Osteocyte (in vitro differentiated cells): ENCODE measurements at regions not wholly inside any gene's neighbourhood (a gene's known extent, or its start where the extent isn't known, plus 50 kb on each side); places are given as distances from the start of the nearest gene placed in this dataset.

Experiments
- DNase-seq: peaks from one replicate; pipeline ENCODE4 v3.0.0; 2021; ENCODE audit warnings: mixed read lengths; ENCODE audit not compliant: unreplicated experiment; ENCODE audit errors: extremely low spot score
- H3K27ac Mint-ChIP-seq: one replicate; pipeline ENCODE4 v1.8.0; 2021; ENCODE audit warnings: mild to moderate bottlenecking, mixed read lengths; ENCODE audit not compliant: unreplicated experiment
- H3K27me3 Mint-ChIP-seq: one replicate; pipeline ENCODE4 v1.8.0; 2021; ENCODE audit warnings: mixed read lengths; ENCODE audit not compliant: unreplicated experiment
- H3K36me3 Mint-ChIP-seq: one replicate; pipeline ENCODE4 v1.8.0; 2021; ENCODE audit warnings: mixed read lengths; ENCODE audit not compliant: unreplicated experiment
- H3K4me1 Mint-ChIP-seq: one replicate; pipeline ENCODE4 v1.8.0; 2021; ENCODE audit warnings: mixed read lengths; ENCODE audit not compliant: unreplicated experiment
- H3K4me3 Mint-ChIP-seq: one replicate; pipeline ENCODE4 v1.8.0; 2021; ENCODE audit warnings: mild to moderate bottlenecking, moderate library complexity, mixed read lengths; ENCODE audit not compliant: unreplicated experiment
- H3K9me3 Mint-ChIP-seq: one replicate; pipeline ENCODE4 v1.8.0; 2021; ENCODE audit warnings: mixed read lengths; ENCODE audit not compliant: unreplicated experiment
- CTCF ChIP-seq: fragments of 200-600 bp; sonication (generic); IDR thresholded peaks from 2 replicates; pipeline ENCODE4 v1.5.0; 2021; ENCODE audit warnings: antibody characterized with exemption, mild to moderate bottlenecking, moderate library complexity

DNA sequence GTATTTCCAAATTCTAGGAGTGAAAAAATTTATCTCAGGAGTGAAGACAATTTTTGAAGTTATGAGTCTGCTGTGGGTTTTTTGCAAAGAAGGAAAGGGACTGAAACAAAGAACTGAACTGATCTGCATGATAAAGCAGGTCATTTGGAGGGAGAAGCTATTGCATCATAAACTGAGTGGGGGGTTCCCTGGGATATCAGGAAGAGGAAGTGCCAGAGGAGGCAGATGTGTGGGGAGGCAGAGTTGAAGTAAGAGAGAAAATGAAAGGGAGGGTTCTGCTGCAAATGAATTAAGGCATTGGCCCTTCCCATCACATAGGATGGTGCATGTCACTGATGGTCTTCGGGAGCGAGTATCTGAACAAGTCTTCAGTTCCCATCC lies 379.2 kb downstream of the VPS13C start:
- no peak overlapping the region for H3K4me3 Mint-ChIP-seq
- H3K27ac Mint-ChIP-seq = no peak overlapping the region
- H3K4me1 Mint-ChIP-seq = no peaks in the 10 kb centered on the region

DNA sequence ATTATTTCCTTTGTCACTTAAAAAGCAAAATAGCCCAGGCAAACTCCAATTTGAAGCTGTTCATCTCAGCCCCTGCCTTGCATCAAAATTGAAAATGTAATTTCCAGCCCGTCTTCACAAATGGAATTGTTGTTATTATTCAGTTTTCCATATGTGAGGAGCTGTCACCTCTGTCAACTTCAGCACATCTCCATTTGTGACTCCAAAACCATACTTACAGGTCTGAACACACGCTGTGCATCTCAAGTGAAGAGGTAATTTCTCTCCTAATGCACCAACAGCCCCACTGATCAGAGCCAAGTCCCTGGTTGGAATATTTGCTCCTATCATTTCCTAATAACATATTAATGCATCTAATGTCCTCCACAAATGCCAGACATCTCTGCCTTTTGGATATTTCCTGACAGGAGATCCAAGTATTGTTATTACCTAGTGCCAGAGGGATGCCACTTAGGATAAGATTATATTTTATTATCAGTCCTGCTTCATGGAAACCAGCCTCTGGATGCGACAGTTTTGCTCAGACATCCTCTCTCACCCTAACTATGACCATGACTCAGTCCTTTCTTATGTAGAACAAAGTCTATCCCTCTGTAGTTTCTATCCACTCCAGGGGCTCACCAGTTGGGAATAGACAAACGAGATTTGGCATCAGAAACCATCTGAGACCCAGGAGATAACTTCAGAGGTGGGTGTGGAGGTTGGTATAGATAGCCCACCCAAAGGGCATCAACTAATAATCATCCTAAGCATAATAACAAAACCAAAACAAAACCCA lies 379.8 kb downstream of the VPS13C start:
- Mint-ChIP-seq H3K27ac (no peak overlapping the region), H3K36me3 (no peaks in the 10 kb centered on the region), H3K9me3 (peaks cover 3% of the 10 kb centered on the region), H3K4me1 (no peaks in the 10 kb centered on the region), H3K27me3 (peaks cover 11% of the 10 kb centered on the region), H3K4me3 (no peak overlapping the region)
- no peak for TF ChIP-seq CTCF
- no peak for DNase-seq

More for the DNA sequence above, 379.2 kb downstream of the VPS13C start:
- Mint-ChIP-seq H3K27me3 (peaks cover 14% of the 10 kb centered on the region), H3K9me3 (no peaks in the 10 kb centered on the region), H3K36me3 (no peaks in the 10 kb centered on the region)
- no peak for DNase-seq
- no peak for TF ChIP-seq CTCF

DNA sequence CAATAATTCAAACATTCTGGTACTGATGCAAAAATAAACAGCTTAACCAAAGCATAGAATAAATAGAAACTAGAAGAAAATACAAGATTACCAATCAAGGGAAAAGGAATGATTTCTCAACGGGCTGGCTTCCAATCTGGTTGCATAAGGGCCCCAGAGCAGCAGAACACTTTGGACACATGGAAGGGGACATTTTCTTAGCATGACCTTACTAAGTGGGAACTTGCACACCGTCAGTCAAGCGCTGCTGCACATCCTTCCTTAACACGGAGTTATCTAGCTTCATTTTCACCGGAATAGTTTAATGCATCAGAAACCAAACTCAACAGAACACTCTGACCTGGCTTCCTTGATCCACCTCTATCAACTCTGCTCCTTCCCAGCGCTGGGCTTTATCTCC lies 388.5 kb downstream of the VPS13C start:
- no peak for DNase-seq
- H3K4me1 Mint-ChIP-seq = no peaks in the 10 kb centered on the region
- peaks cover 3% of the 10 kb centered on the region for H3K9me3 Mint-ChIP-seq
- no peak overlapping the region for H3K4me3 Mint-ChIP-seq
- H3K36me3 Mint-ChIP-seq = no peaks in the 10 kb centered on the region
- peaks cover 3% of the 10 kb centered on the region for H3K27me3 Mint-ChIP-seq
- H3K27ac Mint-ChIP-seq = no peak overlapping the region
- TF ChIP-seq CTCF = no peak

DNA sequence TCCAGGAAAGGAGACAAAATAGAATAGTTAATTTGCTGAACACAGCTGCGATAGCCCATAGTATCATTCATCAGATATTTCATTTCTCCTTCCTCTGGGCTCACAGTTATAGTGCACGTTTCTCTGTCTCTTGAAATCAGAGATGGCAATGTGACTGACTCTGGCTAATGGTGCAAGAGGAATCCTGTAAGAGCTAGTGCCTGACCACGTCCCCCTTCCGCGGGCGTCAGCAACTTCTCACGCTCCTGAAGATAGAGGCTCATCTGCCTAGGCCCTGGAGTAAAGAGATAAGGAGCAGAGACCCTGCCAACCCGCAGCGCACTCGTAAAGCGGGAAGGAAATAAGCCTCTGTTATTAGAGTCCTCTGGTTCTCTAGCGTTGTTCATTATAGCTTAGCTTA lies 391.8 kb downstream of the VPS13C start:
- H3K27me3 Mint-ChIP-seq = peaks cover 5% of the 10 kb centered on the region
- no peak overlapping the region for H3K4me3 Mint-ChIP-seq
- no peak for TF ChIP-seq CTCF
- no peak overlapping the region for H3K27ac Mint-ChIP-seq
- no peaks in the 10 kb centered on the region for H3K36me3 Mint-ChIP-seq
- H3K4me1 Mint-ChIP-seq = no peaks in the 10 kb centered on the region
- no peaks in the 10 kb centered on the region for H3K9me3 Mint-ChIP-seq
- DNase-seq = no peak

DNA sequence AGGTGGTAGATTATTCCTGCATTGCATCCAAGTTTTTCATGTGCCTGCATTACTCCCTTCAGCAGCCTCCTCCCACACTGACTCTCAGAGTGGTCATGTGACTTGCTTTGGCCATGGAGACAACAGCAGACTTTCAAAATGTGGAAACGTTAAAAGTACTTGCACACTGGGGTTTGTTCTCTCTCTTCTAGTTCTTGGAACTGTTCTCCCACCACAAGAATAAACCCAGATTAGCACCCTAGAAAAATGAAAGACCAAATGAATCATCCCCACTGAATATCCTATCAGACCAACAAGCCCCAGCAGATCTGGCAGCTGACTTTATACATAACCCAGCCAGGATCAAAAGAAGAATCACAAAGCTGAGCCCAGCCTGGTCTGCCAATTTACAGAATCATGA lies 398.5 kb downstream of the VPS13C start:
- no peak for TF ChIP-seq CTCF
- H3K4me3 Mint-ChIP-seq = no peak overlapping the region
- H3K36me3 Mint-ChIP-seq = no peaks in the 10 kb centered on the region
- H3K27me3 Mint-ChIP-seq = peaks cover 5% of the 10 kb centered on the region
- H3K27ac Mint-ChIP-seq = no peak overlapping the region
- no peaks in the 10 kb centered on the region for H3K4me1 Mint-ChIP-seq
- no peaks in the 10 kb centered on the region for H3K9me3 Mint-ChIP-seq
- DNase-seq = no peak
